HG03432 (cell line): ENCODE measurements at regions not wholly inside any gene's neighbourhood (a gene's known extent, or its start where the extent isn't known, plus 50 kb on each side); places are given as distances from the start of the nearest gene placed in this dataset.
"Not testable (repeated sequence)": the region's sequence is repeated elsewhere in the genome, so short reads cannot be mapped to it uniquely, and the experiment has no call there.

ENCODE experiments used
- ATAC-seq: cut with Tn5 transposase; IDR thresholded peaks from one replicate; pipeline ENCODE4 v1.9.1; 2021; ENCODE audit warnings: mild to moderate bottlenecking, moderate library complexity; ENCODE audit not compliant: unreplicated experiment

DNA sequence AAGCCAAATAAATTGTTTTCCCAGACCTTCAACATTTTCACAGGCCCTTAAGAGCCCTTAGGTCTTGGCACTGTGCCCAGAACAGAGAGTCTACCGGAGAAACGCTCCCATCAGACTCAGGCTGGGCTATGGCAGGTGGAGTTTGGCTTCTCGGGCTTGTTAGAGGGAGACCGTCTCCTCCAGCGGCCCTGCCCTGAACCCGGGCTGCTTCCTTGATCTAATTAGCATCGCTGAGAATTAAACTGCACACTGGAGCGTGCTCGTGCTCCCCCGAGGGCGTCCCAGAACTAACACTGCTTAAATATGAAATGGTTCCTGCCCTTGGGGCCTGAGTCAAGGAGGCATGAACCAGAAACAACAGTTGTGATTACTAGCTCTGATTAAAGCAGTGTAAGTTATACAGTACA lies 634.4 kb downstream of the MATN1 start:
- no peak for ATAC-seq

DNA sequence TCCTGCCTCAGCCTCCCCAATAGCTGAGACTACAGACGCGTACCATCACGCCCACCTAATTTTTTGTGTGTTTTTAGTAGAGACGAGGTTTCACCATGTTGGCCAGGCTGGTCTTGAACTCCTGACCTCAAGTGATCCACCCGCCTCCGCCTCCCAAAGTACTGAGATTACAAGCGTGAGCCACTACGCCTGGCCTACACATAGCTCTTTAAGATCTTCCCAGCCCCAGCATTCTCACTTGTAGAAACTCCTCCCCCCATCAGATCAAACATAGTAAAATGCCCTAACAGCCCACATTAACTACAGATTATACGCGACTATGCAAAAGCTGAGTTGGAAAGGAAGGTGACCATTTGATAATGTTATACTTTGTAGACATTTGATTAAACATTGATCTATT lies 634.8 kb downstream of the MATN1 start:
- no peak for ATAC-seq

DNA sequence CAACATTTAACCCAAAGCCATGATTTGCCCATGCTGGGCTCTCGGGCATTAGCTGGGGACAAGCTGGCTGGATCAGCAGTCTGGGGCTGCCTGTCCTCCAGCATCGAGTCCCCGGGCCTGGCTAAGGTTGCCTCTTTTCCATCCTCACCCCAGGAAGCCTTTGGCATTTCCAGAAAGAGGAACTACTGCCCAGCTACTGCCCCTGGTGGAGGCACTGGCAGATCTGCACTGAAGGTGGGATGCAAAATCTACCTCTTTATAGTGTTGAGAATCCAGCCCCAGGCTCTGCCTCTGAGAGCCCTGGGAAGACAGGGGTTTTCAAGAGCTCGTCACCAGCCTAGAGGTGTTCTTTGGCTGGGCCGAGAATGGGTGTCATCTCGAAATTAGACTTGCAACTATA lies 635.9 kb downstream of the MATN1 start:
- ATAC-seq: no peak

DNA sequence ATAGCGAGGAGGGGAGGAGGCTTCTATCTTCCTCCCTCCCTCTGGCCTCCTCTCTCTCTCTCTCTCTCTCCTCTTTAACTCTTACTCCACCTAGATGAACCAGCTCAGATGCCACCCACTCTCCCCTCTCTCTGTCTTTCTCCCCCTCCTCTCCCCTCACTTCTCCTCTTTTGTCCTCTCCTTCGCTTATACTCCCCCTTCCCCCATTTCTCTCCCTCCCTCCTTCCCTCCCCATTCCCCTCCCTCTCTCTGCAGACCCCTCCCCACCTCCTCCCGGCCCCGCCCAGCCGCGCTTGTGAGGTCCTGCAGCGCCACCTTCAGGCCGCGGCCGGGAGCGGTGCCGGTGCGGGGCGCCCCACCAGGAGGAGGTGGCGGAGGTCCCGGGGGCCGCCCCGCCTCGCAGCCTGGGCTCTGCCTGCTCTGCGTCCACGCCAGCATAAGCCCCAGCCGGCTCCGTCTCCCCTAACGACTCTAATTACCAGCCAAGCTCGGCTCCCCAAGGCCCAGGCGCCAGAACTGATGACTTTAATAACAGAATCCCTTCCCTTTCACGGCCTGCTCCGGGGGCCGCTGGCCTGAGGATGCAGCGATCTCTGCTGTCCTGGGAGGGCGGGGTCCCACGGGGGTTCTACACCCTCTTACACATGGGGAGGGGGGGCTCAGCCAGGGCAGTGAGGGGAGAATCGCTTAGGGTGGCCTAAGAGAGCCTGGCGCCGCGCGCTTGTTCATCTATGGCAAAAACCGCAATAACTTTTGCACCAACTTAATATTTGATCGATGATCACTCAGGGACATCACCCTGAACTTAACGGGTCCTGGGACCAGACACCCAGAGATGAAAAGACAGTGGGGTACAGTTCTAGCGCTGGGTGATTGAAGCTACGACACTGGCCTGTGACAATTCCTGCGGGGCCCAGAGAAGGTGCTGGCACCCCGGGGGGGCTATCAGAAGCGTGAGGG lies 637.3 kb downstream of the MATN1 start:
- ATAC-seq: no peak

DNA sequence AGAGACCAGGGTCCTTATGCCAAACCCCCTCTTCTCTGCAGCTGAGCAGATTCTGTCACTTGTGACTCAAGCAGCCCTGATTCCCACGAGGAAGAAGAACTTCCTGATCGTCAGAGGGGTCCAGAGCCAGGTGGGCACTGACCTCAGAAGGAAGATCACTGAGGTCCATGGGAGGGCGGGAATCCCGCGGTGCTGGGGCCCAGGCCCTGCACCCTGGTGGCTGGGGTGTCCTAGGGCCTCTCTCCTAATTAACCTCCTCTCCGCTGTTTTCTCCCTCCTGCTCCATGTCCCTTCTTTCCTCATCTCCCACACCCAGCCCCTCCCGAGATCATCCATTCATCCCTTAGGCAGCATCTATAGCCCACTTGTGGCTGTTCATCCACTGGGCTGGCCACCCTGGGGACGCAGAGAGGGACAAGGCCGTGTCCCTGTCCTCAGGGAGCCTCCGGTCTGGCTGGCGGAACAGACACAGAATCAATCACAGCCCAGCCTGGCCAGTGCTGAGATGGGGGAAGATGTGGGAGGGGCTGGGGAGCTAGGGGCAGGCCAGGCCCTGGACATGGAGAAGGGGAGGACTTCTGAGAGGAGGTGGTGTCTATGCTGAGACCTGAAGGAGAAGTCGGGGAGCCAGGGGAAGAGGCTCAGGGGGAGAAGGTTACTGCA lies 638.3 kb downstream of the MATN1 start:
- no peak for ATAC-seq

DNA sequence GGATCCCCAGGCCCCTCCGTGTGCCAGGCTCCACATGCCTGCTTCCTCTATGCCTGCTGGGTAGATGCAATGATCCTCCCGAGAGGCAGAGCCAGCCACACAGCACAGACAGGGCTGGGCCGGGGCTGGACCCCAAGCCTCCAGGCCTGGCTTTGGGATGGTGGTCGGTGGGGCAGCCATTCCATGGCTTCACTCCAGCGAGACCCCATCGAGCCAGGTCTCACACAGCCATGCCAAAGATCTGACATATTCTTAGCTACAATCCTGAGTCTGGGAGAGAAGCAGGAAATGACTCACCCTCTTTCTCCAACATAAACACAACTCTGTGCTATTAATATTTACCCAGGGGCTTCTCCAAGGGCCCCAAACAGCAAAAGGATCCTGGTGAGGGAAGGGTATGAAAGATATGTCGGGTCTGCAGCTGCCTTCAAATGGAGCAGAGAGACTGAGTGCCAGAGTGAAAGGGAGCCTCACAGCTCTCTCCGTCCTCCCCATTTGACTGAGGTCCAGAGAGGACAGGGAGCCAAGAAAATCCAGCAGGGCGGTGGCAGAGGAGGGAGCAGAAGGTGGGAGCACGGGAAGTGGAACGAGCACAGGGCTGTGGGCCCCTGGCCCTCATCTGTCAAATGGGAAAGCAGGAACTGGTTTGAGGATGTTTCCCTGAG lies 639.5 kb downstream of the MATN1 start:
- ATAC-seq: no peak

DNA sequence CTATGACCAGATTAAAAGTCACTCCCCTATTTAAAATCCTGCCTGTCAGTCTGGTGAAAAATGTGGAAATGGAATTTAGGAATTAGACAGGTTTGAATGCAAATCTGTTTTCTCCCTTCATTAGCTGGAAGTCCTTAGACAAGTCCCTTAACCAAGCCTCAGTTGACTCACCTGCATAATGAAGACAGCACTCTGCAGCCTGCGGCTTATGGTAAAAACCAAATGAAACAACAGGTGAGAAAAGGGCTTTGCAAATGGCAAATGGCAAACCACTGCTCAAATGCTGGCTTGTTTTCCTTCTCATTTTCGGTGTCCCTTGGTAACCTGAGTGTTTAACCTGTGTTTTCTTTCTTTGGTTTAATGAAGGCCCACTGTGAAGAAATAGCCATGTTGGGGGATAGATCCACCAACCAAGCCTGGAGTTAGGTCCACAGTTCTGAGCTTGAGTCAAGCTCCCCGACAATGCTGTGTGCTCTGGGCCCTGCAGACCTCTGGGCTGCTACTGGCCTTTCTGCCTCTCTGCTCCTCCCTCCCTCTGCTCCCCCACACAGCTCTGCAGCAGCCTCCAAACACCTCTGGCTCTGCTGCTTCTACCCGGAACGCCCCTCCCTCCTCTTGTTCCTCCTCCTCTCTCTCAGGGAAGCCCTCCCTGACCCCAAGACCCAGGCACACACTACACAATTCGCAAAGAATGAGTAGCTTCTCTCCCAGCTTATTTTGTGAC lies 641.8 kb downstream of the MATN1 start:
- no peak for ATAC-seq

DNA sequence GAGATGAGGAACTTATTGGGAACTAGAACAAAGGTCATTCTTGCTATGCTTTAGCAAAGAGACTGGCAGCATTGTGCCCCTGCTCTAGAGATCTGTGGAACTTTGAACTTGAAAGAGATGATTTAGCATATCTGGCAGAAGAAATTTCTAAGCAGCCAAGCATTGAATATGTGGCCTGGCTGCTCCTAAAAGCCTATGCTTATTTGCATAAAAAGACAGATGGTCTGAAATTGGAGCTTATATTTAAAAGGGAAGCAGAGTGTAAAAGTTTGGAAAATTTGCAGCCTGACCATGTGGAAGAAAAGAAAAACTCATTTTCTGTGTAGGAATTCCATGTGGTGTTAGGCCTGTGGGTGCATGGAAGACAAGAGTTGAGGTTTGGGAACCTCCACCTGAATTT lies 647.5 kb downstream of the MATN1 start:
- not testable (repeated sequence) for ATAC-seq

DNA sequence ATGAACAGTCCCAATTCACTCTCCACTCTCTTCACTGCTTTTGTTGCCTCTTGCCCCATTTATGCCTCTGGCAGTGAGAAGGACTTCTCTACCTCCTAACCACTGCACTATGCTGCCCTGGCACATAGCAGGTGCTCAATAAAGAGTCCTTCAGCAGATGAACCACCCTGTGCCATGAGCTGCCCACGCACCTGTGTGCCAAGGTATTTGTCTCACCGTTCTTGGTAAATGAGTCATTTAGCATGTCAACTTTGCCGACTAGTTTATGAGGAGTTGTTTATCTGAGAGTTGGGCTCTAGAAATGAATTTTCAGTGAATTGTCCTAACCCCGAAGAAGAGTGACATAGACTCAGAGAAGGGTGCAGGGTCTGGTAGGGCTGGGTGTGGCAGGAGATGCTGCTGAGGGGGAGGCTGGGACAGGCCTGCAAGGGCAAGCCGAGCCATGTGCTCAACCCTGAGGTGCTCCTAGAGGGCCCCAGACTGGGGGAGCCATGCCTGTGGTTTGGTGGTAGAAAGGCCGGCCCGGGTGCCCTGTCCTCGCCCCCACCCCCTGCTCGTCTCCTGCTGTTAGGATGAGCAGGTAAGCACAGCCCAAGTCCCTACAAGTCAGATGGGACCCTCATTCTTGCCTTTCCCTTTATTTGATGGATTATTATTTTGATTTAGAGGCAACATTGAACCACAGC lies 654.5 kb downstream of the MATN1 start:
- no peak for ATAC-seq

DNA sequence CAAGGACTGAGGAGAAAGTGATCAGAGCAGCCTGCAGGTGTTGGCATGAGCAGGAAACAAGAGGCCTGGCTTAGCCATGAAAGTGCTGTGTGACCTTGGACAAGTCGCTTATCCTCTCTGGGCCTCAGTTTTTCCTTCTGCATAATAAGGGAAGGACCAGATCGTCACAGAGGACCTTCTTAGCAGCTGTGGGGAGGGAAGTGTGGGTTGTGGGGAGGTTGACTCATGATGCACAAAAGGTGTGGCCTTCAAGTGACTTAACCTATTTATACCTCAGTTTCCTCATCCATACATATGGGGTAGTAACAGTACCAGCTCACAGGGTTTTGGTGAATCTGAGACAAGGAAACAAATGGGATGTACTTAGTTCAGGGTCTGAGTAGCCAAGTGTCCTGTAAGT lies 658.8 kb downstream of the MATN1 start:
- ATAC-seq: no peak

DNA sequence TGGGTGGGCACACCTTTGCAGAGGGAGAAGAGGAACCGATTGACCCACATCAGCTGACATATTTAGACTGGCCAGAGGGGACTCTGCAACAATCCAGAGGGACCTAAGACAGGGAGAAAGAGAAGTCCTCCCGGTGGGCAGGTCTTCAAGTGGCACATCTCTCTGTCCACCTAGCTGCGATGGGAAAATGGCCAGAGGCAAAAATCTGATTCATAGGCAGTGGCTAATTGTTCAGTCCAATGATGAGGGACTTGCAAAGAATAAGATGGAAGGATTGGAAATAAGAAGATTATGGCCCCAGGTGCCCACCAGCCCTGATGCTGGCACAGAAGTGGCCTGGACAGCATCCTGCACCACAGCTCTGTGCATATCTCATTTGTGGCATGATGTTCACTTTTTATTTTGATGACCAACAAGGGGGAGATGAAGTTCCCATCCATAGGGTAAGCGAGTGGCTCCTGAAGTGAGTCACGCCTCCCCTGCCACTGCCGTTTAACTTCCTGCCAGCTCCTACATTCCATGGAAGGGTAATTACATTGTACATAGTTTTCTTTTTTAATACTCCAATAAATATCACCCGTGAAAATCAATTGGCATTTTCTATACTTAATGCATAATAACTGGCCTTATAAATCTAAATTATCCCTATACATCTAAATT lies 659.6 kb downstream of the MATN1 start:
- no peak for ATAC-seq

DNA sequence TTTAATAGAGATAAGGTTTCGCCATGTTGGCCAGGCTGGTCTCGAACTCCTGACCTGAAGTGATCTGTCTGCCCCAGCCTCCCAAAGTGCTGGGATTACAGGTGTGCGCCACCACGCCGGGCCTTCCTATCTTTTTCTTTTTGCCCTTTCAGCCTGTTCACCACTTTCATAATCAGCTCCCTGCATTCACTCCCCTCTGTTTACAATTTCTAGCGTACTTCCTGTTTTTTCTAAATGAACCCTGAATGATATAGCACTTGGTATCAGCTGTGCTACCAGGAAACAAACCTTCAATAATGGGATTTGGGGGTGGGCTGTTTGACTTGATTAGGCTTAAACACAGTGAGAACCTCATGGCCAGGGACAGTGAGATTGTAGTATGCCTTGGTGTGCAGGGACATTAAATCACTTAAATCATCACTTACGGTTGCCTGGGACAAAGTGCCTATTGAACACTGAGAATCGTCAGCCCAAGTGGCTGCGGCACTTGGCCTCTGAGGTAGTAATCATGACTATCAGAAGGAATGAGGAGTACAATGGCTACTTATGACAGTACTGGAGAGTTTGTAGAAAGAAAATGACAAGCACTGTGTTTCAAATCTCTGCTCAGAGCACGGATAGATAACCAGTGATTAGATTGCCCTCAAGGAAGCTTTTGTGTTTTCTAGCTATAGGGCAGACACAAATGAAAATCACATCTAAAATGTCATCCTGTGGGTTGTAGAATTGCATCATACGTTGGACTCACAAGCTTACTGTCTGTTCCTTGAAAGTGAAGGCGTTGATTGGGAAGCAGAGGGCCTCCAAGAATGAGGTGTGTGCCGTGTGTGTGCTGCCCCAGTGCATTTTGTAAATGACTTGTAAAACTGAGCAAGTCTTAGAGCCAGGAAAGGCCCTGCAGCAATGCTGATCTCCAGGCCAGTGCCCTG lies 661.8 kb downstream of the MATN1 start:
- no peak for ATAC-seq

DNA sequence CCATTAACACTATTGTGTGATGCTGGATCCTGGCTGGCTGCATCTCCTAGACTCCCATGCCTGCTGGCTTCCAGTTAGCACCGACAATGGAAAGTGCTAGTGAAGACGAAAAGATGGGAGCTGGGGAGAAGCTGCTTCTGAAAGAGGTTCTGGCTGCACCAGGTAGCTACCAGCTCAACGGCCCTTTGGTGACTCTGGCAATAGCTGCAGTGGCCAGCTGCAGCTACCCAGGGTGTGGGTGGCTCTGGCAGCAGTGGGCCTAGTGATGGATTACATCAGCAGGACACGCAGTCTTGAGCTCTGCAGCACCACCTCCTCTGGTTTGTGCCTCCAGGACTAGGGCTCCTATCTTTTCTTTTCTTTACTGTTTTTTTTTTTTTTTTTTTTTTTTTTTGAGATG lies 662.6 kb downstream of the MATN1 start:
- no peak for ATAC-seq

DNA sequence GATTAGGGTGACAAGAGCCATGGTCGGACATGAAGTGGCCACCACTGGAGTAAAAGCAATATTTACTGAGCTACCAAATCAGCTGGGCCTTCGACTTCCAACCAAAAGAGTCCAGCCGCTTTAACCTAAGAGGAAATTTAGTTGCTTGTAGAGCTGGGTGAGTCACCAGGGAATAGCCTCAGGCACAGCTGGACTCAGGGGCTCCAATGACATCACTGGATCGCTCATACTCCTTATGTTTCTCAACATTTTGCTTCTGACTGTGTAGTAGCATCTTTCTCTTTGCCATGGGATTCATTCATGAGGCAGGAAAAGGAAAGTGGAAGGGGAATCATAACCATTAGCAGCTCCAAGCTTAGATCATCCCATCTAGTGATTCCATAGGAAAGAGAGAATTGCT lies 664.4 kb downstream of the MATN1 start:
- no peak for ATAC-seq

DNA sequence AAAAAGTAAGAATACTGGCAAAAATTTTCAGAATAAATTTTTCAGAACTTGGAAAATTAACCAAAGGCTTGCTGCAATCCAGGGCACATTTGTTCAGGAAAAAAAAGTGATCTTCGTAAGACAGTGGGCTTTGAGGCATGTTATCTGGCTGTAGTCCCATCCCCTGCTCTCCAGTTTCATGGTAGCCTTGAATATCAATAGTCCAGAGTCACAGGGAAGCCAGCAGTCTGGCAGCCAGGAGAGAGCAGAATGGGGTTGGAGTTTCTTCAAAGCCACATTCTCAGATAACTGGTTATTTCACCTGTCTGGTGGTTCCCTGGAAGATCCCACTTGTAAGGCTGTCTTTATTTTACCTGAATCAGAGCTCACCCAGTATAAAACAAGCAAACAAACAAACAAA lies 669.3 kb downstream of the MATN1 start:
- ATAC-seq: no peak

DNA sequence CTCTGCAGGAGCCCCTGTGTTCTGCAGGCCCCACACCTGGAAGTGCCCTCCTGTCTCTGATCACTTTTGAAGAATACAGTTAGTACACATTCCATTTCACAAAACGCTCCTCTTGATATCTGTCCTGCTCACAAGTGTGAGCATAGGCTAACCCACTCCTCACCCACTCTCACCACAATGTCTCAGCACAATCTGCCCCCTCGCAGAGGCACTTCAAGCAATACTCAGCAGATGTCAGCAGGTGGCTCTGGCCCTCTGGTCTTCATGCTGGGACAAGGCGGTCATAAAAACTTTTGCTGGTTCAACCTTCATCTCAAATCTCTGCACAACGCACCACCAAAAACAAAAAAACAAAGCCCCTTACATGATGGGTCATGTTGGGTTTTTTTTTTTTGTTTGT lies 671.2 kb downstream of the MATN1 start:
- no peak for ATAC-seq

DNA sequence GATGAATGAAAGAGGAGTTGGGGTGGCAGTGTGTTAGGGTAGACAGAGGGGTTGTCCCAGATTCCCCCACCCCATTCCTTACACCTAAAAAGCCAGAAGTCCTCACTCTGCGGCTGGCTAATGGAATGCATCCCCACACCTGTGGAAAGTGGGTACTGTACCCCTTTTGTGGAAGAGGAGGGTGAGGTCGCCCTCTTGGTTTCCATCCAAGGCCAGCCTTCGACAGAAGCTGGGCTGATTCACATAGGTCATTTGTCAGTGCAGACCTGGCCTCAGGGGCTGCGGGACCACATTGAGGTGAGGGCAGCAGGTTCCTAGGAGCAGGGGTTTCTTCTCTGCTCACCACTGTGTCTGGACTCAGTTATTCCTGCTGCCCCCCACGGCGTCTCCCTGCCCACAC lies 671.6 kb downstream of the MATN1 start:
- ATAC-seq: no peak

DNA sequence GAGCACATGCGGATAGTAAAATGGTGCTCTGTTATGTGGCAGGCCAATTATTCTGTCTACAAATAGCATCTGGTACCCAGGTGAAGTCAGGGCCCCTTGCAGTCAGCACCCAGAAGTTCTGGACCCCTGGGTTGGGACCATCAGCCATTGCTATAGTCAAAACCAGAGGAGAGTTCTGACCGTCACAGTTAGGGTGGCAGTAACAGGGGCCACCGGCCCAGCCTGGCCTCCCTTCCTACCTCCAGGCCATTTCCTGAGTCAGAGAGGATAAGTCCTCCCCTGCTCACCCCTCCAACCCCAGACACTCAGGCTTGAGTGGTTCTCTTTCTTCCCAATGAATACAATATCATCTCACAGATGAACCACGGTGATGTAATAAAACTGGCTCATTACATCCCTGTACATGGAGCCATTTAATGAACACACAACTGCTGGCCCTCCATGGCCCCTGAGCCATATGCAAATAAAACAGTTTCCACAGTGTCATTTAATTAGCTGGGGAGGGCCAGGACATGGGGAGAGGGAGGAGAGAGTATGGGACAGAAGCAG lies 673.6 kb downstream of the MATN1 start:
- ATAC-seq: no peak

DNA sequence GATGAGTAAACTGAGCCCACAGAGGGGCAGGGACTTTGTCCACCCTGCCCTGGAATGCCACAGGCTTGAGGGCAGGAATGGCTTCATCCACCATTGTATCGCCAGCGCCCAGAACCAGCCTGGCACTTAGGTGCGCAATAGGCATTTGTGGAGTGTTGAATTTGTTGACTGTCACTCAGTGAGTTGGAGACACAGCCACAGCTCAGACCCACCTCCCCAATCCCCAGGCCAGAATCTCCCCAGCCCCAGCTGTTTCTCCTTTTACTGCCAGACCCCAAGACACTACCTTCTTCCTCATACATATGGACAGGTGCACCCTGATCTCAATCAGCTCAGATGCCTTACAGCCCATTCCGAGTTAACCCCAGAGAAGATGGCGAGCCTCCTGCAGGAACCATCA lies 674.5 kb downstream of the MATN1 start:
- no peak for ATAC-seq
